Loucy (cell line): ENCODE measurements at regions not wholly inside any gene's neighbourhood (a gene's known extent, or its start where the extent isn't known, plus 50 kb on each side); places are given as distances from the start of the nearest gene placed in this dataset.

ENCODE experiments used
- H2AFZ ChIP-seq: fragments of 200-600 bp; sonication (generic); 2 replicates; pipeline ENCODE4 v1.6.0; 2016; ENCODE audit warnings: antibody characterized with exemption, mild to moderate bottlenecking, low read length, moderate library complexity
- H3F3A ChIP-seq: fragments of 200-600 bp; 2 replicates; pipeline ENCODE4 v1.6.0; 2016; ENCODE audit warnings: antibody characterized with exemption, low read depth, mild to moderate bottlenecking
- H3K27me3 ChIP-seq: fragments of 200-600 bp; sonication (generic); 2 replicates; pipeline ENCODE4 v1.6.1; 2014; ENCODE audit warnings: low read length, mild to moderate bottlenecking; ENCODE audit not compliant: insufficient read depth, poor library complexity, severe bottlenecking
- H3K36me3 ChIP-seq: fragments of 200-600 bp; sonication (generic); 2 replicates; pipeline ENCODE4 v1.6.1; 2016; ENCODE audit warnings: low read length; ENCODE audit not compliant: insufficient read depth
- H3K4me1 ChIP-seq: fragments of 200-600 bp; sonication (generic); 2 replicates; pipeline ENCODE4 v1.5.1; 2014; ENCODE audit warnings: low read length, mild to moderate bottlenecking; ENCODE audit not compliant: insufficient read depth, poor library complexity, severe bottlenecking
- H3K4me2 ChIP-seq: fragments of 200-600 bp; sonication (generic); 2 replicates; pipeline ENCODE4 v1.6.0; 2014; ENCODE audit warnings: antibody characterized with exemption, low read length, low read depth, mild to moderate bottlenecking; ENCODE audit not compliant: poor library complexity, severe bottlenecking
- H3K4me3 ChIP-seq: fragments of 200-600 bp; sonication (generic); 2 replicates; pipeline ENCODE4 v1.5.1; 2014; ENCODE audit warnings: low read length, mild to moderate bottlenecking, mixed read lengths; ENCODE audit not compliant: poor library complexity, severe bottlenecking
- H3K79me2 ChIP-seq: fragments of 200-600 bp; sonication (generic); 2 replicates; pipeline ENCODE4 v1.6.1; 2014; ENCODE audit warnings: low read length; ENCODE audit not compliant: insufficient read depth
- H3K9ac ChIP-seq: fragments of 200-600 bp; sonication (generic); 2 replicates; pipeline ENCODE4 v1.6.0; 2014; ENCODE audit warnings: mild to moderate bottlenecking, low read depth, low read length, moderate library complexity; ENCODE audit not compliant: poor library complexity, severe bottlenecking
- H3K9me2 ChIP-seq: fragments of 200-600 bp; sonication (generic); replicated peaks from 2 replicates; pipeline ENCODE4 v1.6.1; 2016; ENCODE audit warnings: low read depth, low read length, mixed read lengths
- H3K9me3 ChIP-seq: fragments of 200-600 bp; sonication (generic); 2 replicates; pipeline ENCODE4 v1.6.1; 2014; ENCODE audit warnings: mild to moderate bottlenecking, antibody characterized with exemption, low read length, low read depth; ENCODE audit not compliant: insufficient read depth
- H4K20me1 ChIP-seq: fragments of 200-600 bp; sonication (generic); 2 replicates; pipeline ENCODE4 v1.6.0; 2014; ENCODE audit warnings: antibody characterized with exemption, low read length, mild to moderate bottlenecking; ENCODE audit not compliant: insufficient read depth, poor library complexity, severe bottlenecking
- EZH2phosphoT487 ChIP-seq: fragments of 200-600 bp; IDR thresholded peaks from 2 replicates; pipeline ENCODE4 v1.6.1; 2018; ENCODE audit warnings: antibody characterized with exemption, mild to moderate bottlenecking, moderate library complexity, borderline replicate concordance
- TF ChIP-seq, protein P1 (sequence below): fragments of 200-600 bp; sonication (generic); conservative IDR thresholded peaks from 2 replicates; pipeline ENCODE4 v1.5.1; 2014; ENCODE audit warnings: mild to moderate bottlenecking, antibody characterized with exemption, low read length

DNA sequence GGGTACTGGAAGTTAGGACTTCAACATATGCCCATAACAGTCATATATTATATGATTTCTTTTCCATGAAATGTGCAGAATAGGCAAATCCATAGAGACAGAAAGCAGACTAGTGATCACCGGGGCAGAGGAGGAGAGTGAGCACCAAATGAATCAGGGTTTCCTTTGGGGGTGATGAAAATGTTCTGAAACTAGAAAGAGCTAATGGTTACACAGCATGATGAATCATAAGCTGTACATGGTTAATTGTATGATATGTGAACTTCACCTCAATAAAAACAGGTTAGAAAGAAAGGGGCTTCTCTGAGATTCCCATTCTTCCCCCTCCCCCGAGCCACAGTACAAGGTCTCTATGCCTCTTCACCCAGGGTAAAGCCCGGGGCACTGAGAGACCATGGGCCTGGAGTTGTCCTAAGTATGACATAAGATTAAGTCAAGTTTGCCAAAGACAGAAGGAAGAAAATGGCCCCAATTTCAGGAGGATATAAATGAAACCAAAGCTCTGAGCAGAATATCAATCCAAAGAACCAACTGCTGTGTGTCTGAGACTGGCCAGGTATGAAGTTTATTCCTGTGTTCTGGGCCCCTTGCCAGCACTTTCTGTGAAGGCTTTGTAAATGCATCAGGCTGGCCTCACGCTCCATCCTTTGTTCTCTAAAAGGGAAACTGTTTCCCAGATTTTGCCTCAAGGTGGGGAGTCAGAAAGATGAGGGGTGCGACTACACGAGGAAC is 243.8 kb downstream of the CDK5RAP2 start:
- Histone ChIP-seq H3K36me3 (no peaks in the 10 kb centered on the region), H3K9me2 (no peaks in the 10 kb centered on the region), H2AFZ (no peak overlapping the region), H3K9ac (no peak overlapping the region), H3K27me3 (no peaks in the 10 kb centered on the region), H3K4me1 (no peaks in the 10 kb centered on the region), H3K4me2 (no peak overlapping the region), H3K79me2 (no peaks in the 10 kb centered on the region), H3K9me3 (no peaks in the 10 kb centered on the region), H4K20me1 (no peaks in the 10 kb centered on the region), H3K4me3 (no peak overlapping the region), H3F3A (no peaks in the 10 kb centered on the region)
- no peak for TF ChIP-seq EZH2phosphoT487
- TF ChIP-seq, protein P1, sequence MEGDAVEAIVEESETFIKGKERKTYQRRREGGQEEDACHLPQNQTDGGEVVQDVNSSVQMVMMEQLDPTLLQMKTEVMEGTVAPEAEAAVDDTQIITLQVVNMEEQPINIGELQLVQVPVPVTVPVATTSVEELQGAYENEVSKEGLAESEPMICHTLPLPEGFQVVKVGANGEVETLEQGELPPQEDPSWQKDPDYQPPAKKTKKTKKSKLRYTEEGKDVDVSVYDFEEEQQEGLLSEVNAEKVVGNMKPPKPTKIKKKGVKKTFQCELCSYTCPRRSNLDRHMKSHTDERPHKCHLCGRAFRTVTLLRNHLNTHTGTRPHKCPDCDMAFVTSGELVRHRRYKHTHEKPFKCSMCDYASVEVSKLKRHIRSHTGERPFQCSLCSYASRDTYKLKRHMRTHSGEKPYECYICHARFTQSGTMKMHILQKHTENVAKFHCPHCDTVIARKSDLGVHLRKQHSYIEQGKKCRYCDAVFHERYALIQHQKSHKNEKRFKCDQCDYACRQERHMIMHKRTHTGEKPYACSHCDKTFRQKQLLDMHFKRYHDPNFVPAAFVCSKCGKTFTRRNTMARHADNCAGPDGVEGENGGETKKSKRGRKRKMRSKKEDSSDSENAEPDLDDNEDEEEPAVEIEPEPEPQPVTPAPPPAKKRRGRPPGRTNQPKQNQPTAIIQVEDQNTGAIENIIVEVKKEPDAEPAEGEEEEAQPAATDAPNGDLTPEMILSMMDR = no peak

DNA sequence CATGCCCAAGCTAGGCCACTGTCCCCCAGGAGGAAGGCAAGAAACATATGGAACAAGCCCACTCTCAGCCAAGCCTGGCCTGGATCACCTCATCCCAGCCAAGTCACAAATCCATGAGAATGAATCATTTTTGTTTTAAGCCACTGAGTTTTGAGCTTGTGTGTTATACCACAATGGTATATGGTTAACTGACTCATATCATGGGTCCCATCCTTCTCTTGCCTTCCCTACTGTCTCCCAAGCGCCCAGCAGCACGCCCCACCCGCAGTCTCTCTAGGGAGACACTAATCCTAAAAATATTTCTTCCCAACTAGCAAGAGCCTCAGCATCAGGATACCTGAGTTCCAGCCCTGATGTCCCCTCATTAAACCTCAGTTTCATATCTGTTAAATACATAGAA is 248.1 kb downstream of the CDK5RAP2 start:
- Histone ChIP-seq H3K4me1 (no peaks in the 10 kb centered on the region), H3K4me3 (no peak overlapping the region), H3K36me3 (no peaks in the 10 kb centered on the region), H3K9me3 (no peaks in the 10 kb centered on the region), H4K20me1 (no peaks in the 10 kb centered on the region), H3K9ac (no peak overlapping the region), H3K9me2 (no peaks in the 10 kb centered on the region), H3K4me2 (no peak overlapping the region), H3F3A (no peaks in the 10 kb centered on the region), H2AFZ (no peak overlapping the region), H3K79me2 (no peaks in the 10 kb centered on the region), H3K27me3 (no peaks in the 10 kb centered on the region)
- TF ChIP-seq, protein P1 = no peak
- TF ChIP-seq EZH2phosphoT487 = no peak

DNA sequence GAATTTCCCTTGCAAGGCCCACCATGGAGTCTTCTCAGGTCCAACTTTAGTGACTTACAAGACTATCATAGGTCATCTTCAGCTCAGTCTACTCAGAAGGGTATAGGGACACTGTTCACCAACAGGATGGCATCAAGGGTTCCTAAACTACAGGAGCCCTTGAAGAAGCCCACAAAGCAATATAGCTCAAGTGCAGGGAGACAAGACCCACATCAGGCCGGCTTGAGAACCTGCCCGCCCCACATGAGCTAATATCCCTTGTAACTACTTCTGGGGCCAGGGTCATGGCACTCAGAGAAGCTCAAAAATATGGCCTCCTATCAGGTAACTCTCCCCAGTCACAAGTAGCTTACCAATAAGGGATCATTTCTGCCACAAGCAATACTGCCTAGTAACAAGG is 249.9 kb downstream of the CDK5RAP2 start:
- no peak overlapping the region for H3K9ac ChIP-seq
- no peaks in the 10 kb centered on the region for H3K9me2 ChIP-seq
- H3K27me3 ChIP-seq = no peaks in the 10 kb centered on the region
- H3K9me3 ChIP-seq = no peaks in the 10 kb centered on the region
- no peaks in the 10 kb centered on the region for H3K79me2 ChIP-seq
- no peaks in the 10 kb centered on the region for H3F3A ChIP-seq
- H3K4me2 ChIP-seq = no peak overlapping the region
- no peak overlapping the region for H3K4me3 ChIP-seq
- H3K4me1 ChIP-seq = no peaks in the 10 kb centered on the region
- no peaks in the 10 kb centered on the region for H3K36me3 ChIP-seq
- TF ChIP-seq, protein P1 = no peak
- TF ChIP-seq EZH2phosphoT487 = no peak
- H2AFZ ChIP-seq = no peak overlapping the region
- no peaks in the 10 kb centered on the region for H4K20me1 ChIP-seq
